ENCODE measurements at regions not wholly inside any gene's neighbourhood (a gene's known extent, or its start where the extent isn't known, plus 50 kb on each side); places are given as distances from the start of the nearest gene placed in this dataset.
"Not testable (repeated sequence)": the region's sequence is repeated elsewhere in the genome, so short reads cannot be mapped to it uniquely, and the experiment has no call there.

DNA sequence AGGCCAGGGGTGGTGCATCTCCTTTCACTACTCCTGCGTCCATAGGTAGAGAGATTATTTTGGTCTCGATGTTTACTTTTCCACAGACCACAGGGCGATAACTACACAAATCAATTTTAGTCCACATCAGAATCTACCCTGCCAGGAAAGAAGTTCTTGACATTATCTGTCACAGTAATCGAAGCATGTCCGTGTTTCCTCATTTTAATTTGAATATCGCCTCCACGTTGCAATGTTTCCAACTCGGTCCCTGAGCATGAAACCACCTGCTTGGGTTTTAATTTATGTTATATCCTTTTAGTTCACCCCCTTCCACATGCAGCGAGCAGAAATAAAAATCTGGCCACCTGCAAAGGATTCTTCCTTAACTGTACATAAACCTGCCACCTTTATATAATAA is 100.1 kb upstream of the ATXN3L start:
- DNase-seq, result no peak

DNA sequence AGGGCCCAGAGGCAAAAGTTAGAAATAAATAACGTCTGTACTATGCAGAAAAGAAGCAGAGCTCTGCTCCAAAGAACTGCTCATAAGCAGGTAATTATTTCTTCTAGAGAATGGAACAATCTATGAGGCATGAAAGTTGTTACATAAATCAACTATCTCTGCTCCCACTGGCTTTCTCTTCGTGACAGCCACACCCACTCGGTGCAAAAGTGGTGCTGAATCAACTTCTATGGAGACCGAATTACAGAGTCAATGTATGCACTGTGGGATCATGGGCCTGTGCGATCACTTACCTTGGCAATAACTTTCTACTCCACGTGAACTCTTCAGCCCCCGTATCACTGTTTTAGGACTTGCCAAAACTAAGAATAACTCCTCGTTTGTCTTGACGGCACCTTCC is 99.4 kb upstream of the ATXN3L start:
- no peak for DNase-seq

DNA sequence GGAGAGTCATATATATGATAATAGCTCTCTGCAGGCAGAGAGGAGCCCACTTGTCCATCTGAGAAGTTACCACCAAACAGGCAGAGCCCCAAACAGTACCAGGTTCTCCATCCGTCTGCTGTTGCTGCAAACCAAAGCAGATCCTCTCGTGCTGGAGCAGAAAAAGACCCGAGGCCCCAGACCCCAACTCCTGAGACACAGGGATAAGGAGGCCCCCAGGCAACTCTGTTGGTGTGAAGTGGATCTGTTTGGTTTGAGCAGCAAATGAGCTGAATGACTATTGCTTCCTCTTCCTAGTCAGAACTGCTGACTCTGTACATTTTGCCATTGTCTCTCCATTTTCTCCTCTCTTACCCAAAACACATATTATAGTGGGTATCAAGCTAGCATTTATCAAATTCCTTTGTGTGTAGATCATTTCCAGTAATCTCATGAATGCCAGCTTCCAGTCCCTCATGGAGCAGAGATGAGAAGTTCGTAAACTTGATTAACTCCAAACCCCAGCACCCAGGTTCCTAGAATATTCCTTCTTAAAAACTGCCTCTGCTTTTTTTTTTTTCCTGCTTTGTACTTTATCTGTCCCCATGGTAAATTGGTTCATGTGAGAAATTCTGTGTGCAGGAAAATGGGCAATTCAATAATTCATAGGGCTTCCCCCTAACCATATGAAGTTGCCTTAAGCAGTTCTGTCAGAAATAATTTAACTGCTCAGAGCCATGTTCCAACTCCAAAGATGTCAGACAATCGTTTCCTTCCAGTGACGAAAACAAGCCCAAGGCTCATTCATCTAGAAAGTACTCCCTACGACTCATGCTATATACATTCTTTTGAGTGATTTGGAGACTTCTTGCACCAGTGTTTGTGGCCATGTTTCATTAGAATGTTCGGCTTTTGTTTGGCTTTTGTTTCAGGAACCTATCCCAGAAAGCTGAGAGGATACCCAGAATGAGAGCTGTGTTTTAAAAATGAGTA is 98.6 kb upstream of the ATXN3L start:
- no peak for DNase-seq

DNA sequence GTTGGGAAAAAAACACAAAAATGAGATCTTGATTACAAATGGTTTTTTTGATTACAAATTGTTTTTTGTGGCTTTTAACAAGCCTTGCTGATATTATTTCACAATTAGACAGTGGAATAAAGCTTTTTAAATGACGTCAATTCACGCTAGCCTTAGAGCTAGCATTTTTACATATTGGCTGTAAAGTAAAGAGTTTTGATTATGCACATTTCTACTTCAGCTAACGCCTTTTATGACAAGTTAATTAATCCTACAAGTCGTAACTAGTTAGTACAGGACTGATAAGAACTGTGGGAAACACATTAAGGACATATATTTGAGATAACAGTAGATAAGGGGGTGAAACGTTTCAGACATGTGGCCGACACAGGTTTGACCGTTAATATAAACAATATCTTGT is 95.7 kb upstream of the ATXN3L start:
- DNase-seq, result no peak

DNA sequence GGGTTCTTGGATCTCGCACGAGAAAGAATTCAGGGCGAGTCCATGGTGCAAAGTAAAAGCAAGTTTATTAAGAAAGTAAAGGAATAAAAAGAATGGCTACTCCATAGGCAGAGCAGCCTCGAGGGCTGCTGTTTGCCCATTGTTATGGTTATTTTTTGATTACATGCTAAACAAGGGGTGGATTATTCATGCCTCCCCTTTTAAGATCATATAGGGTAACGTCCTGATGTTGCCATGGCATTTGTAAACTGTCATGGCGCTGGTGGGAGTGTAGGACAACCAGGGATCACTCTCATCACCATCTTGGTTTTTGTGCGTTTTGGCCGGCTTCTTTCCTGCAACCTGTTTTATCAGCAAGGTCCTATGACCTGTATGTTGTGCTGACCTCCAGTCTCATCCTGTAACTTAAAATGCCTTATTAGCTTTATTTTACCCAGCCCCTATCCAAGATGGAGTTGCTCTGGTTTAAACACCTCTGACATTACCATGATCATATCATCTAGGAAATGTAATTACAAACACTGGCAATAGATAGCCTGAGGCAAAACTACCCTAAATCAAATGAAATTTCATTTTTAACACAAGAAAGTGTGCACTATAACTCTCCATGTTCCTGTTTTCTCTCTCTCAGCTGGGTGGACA is 94.3 kb upstream of the ATXN3L start:
- no peak for DNase-seq

DNA sequence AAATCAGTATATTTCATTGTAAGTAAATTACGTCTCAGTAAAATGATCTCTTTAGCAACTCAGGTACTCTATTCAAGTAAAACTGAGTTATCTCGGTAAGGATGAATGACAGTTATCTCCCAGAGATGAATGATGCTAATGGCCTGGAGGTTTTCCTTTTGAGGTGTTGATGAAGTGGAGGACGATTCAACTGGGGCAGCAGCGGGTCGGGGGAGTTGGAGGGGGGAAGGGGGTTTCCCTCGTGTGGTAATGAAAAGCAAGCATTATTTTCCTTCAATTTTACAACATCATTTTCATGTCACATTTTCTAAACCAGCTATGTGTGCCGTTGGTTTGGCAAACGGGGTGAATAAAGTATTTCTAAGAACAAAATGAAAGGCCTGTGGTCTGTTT is 92.4 kb upstream of the ATXN3L start:
- no peak for DNase-seq

DNA sequence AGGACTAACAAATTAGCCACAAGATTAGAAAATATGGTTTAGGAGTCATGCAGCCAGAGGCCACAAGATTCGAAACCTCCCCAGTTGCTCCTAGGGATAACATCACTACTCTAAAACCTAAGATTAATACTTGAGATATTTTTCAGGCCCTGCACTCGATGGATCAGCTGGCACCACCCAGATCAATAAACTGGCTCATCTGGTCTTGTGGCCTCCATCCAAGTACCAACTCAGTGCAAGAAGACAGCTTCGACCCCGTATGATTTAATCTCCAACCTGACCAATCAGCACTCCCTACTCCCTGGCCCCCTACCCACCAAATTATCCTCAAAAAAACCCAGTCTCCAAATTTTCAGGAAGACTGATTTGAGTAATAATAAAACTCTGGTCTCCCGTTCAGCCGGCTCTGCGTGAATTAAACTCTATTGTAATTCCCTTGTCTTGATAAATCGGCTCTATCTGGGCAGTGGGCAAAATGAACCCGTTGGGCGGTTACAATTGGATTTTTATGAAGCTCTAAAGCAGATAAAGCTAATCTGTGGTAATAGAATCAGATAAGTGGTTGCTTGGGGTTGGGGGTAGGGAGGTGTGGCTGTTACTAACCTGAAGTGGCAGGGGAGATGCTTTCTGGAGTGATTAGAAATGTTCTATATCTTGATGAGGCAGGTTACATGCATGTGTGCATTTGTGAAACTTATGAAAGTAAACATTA is 91.8 kb upstream of the ATXN3L start:
- DNase-seq, result no peak

DNA sequence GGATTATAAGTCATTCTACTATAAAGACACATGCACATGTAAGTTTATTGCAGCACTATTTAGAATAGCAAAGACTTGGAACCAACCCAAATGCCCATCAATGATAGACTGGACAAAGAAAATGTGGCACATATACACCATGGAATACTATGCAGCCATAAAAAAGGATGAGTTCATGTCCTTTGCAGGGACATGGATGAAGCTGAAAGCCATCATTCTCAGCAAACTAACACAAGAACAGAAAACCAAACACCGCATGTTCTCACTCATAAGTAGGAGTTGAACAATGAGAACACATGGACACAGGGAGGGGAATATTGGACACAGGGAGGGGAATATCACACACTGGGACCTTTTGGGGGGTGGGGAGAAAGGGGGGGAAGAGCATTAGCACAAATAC is 88.7 kb upstream of the ATXN3L start:
- not testable (repeated sequence) for DNase-seq

DNA sequence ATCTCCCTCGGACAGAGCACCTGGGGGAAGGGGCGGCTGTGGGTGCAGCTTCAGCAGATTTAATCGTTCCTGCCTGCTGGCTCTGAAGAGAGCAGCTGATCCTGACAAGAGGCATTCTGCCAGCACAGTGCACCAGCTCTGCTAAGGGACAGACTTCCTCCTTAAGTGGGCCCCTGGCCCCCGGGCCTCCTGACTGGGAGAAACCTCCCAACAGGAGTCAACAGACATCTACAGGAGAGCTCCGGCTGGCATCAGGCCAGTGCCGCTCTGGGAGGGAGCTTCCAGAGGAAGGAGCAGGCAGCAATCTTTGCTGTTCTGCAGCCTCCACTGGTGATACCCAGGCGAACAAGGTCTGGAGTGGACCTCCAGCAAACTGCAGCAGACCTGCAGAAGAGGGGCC is 84.9 kb upstream of the ATXN3L start:
- DNase-seq, result peak; percentile 42

DNA sequence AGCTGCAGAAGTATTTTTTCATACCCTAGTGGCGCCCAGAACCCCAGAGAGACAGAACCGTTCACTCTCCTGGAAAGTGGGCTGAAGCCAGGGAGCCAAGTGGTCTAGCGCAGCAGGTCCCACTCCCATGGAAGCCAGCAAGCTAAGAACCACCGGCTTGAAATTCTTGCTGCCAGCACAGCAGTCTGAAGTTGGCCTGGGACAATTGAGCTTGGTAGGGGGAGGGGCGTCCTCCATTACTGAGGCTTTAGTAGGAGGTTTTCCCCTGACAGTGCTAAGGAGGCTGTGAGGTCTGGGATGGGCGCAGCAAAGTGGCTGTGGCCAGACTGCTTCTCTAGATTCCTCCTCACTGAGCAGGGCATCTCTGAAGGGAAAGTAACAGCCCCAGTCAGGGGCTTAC is 84.5 kb upstream of the ATXN3L start:
- DNase-seq, result no peak

DNA sequence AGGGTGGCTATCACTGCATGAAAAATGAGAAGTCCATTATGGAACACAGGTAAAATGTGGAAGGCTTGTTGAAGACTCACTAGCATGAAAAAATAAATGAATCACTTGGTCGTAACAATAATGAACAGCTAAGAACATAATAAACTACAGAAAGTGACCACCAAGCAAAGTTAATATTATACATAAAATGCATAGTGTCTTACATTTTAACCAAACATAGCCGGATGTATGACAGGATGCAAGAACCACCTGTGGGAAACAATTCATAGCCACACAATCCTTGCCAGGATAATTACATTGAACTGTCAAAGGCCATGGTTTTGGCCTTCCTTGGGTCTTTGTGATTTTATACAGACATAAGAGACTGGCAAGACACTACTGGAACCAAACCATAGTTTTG is 81.9 kb upstream of the ATXN3L start:
- DNase-seq, result no peak

DNA sequence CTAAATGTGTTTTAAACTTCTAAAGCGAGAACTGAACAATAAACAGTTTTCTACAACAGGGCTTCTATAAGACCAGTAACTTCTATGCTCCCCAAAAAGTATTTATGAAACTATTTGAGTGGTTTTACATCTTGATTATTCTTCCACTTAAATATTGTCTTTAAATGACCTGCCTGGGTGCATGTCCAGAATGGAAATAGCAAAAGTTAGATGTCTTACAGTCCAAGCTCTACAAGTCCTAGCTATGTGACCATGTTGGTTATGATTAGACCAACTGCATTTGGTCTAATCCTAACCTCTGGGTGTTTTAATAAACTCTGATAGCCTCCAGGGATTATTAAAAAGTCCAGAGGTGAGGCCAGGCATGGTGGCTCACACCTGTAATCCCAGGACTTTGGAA is 79.0 kb upstream of the ATXN3L start:
- no peak for DNase-seq

DNA sequence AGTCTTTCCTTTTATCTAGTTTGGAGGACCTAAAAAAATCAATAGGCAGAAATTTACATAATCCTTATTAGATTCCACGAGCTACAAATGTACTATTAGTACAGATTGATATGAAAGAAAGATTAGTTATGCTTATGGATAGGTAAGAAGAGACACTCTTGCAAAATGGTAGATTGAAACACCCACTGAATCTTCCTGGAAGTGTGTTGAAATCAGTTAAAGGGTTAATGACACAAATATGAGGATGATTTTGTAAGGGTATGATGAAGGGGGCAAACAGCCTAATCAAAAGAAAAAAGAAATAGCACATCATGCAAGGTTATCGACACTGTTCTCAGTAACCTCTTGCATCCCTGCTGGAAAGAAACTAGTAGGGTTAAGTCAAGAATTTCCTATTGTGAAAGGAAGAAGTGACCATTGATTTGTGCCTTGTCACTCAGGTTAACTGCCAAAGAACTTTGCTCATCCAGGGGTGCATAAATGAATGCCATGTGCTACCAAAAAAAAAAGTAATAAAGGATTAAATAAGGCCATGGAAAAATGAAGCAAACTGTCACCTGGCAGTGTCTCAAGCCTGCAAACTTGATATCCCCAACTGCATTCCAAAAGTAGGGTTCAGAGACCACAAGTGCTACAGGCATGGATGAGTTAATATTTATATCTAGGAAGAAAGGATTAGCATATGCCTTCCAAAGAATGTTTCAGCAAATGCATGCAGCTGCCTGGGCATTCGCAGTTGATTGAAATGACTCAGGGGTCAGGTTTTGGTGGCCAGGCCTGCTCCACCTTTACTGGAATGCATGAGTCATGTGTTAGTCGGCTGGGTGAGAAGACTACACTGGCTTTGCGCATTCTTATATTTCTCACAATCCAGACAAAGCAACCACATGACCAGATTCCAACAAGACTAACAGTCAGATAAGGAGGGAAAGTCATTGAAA is 78.3 kb upstream of the ATXN3L start:
- DNase-seq, result no peak

DNA sequence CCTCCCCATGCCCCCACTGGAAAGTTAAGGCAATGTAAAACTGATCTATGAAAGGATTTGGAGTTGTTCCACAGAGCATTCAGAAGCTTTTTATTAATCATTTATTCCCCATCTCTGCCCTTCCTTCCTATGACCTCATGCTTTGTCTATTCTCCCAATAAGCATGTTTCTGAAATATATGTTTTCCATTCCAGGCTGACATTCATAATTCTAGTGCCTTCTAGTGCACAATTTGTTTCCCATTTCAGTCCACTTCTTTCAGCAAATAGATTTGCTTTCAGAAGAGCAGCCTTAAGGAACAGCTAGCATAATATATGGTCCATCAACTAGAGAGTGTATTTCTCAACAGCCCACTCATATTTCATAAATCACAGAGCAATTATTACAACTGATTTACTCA is 77.1 kb upstream of the ATXN3L start:
- DNase-seq, result no peak

DNA sequence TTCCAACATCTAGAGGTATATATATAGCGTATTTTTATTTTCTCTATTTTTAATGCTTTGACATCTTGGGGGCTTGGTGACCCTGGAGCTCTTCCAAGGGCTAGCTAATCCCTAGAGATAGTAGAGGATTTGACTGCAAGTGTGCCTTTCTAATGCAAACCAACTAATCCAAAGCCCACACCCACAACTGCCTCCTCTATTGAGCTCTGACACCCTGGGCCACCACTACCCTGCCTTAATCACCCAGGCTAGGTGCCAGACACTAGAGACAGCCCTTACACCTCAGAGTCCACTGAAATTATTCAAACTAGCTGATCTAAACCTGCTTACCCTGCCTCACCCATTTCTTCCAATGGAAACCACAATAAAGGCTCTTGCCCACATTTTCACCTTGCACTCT is 69.6 kb upstream of the ATXN3L start:
- no peak for DNase-seq

DNA sequence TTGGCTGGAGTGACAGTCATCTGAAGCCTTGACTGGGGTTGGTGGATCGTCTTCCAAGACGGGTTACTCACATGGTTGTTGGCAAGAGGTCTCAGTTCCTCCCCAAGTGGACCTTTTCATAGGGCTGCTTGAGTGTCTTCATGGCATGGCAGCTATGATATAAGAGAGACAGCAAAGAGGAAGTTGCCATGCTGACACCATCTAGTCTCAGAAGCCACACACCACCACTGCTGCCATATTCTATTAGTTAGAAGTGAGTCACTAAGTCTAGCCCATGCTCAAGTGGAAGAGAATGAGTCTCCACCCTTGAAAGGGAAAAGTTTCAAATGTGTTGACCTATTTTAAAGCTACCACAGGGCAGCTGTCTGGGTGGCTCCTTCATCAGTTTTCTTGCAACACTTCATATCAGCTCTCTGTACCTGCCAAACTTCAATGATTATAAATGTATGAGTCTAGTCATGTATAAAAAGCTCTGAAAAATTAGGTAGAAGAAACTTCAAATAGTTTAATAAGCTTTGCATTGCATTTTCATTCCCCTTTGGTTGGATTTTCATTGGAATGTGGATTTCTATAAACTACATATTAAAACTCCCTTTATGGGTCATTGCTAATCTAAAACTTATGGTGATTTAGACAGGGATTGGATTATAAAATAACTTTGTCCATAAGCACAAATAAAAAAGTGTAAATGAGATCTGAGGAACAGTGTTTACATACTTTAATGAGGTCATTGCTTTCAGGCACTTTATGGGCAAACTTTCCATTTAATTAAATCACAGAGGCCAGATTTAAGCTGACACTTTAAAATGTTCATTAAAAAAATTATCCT is 68.0 kb upstream of the ATXN3L start:
- DNase-seq, result no peak

DNA sequence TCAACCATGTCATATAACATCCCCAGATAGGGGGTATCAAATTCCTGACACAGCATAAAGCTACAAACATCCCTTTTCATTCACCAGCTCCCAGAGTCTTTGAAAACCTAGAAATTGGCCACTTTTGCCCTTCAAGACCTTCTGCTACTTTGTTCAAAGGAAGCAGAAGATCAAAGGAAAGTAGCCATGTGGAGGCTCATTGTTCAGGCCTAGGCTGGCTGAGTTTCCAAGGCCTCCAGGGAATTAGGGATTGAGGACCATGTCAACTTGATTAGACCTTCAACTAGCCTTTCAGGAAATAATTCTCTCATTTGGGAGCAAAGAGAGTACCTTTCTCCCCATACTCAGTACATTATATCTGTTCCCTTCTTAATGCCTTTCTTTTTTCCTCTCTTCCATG is 66.8 kb upstream of the ATXN3L start:
- no peak for DNase-seq

DNA sequence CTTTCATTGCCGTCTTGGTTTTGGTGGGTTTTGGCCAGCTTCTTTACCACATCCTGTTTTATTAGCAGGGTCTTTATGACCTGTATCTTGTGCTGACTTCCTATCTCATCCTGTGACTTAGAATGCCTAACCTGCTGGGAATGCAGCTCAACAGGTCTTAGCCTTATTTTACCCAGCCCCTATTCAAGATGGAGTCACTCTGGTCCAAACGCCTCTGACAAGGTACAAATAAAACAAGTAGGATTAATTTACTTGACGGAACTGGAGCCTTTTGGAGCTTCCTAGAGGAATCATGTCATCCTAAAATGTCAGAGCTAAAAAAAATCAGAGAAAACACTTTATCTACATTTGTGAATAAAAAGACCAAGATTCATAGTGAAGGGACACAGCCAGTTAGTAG is 66.2 kb upstream of the ATXN3L start:
- DNase-seq, result no peak

DNA sequence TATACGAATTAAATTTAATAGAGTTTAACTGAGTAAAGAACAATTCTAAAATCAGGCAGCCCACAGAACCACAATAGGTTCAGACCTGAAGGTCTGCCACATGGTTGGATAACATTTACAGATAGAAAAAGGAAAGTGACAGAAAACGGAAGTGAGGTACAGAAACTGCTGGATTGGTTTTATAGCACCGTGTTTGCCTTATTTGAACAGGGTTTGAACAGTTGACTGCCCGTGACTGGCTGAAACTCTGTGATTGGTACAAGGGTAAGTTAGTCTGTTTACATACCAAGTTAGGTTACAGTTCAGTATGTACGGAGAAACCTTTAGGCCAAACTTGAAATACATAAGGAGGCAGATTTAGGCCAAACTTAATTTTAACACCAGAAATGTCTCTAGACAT is 64.1 kb upstream of the ATXN3L start:
- no peak for DNase-seq

DNA sequence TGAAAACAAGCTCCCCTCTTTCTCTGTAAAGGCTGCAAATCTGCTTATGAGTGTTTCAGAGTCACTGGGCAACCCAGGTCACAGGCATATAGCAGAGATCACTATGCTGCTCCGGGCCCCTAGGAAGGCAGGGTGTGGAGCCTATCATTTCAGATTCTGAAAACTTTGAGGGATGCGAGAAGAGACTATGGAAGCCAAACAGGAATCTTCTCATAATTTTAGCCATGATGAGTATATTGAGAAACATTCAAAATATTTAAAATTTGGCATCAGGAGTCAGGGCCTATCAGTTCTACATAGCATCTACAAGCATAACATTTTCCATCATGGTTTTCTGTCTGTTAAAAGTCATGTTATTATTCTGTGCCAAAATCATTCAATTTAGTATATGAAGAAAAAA is 61.7 kb upstream of the ATXN3L start:
- no peak for DNase-seq

DNA sequence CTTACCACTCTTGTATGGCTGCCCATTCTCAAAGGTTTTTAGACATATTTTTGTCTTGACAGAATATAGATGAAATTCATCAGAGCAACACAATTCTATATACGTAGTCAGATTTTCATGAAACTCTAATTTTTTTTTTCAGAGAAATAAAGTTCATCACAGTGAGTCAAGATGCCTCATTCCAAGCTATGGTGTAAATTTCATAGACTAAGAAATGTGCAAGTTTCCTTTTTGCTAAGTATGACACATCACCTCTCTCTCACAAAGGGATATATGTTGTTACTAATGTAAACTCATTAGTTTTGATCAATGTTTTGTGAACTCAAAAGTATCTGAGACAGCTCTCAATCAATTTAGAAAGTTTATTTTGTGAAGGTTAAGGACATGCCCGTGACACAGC is 60.4 kb upstream of the ATXN3L start:
- no peak for DNase-seq
